HG02840 (cell line): ENCODE measurements at regions not wholly inside any gene's neighbourhood (a gene's known extent, or its start where the extent isn't known, plus 50 kb on each side); places are given as distances from the start of the nearest gene placed in this dataset.
"Not testable (repeated sequence)": the region's sequence is repeated elsewhere in the genome, so short reads cannot be mapped to it uniquely, and the experiment has no call there.

Experiments used
- ATAC-seq: cut with Tn5 transposase; IDR thresholded peaks from one replicate; pipeline ENCODE4 v1.9.1; 2021; ENCODE audit warnings: mild to moderate bottlenecking, moderate library complexity, moderate number of reproducible peaks; ENCODE audit not compliant: unreplicated experiment, low FRiP score

DNA sequence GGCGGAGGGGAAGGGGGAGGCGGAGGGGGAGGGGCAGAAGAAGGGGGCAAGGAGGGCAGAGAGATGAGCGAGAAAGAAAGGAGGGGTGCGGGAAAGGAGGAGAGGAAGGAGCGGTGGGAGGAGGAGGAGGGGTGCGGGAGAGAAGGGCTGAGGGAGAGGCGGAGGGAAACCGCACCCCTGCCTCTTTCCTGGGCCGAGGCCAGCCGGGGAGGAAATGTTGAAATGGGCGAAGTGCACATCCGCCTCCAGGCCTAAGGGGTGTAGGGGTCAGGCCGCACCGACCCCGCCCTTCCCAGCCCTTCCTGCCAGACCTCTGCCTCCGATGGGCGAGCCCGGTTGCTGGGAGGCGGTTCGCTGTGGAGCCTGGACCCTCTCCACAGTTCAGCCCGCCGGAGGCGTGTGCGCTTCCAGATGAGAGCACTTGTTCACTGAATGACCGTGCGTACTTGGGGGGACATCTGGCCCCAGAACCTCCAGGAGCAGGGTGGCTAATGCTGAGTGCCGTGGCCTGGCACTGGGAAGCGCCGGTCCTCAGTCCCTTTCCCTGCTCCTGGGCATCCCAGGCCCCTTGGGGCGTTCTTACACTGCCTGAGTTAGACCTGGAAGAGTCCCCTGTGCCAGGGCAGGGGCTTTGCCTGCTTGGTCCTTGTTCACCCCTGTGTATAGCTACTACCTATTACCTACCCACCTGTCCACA is 110.3 kb upstream of the KLF13 start:
- ATAC-seq: peak; percentile 34

DNA sequence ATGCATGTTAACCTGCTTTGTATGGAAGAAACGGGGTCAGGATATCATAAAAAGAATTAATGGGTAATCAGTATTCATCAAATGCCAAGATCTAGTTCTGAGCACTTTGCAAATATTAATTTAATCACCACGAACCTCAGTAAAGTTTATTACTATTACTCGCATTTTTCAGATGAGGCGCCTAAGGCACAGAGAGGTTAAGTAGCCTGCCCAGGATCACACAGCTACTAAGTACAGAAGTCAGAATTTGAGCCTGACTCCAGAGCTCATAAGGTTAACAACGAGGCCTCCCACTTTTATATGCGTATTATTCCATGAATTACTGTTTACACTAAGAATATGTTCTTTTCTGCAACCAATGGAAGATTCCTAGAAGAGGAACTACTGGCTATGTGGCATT is 109.6 kb upstream of the KLF13 start:
- no peak for ATAC-seq

GRCh38 chr15:31217566-31218270 is 108.9 kb upstream of the KLF13 start:
- no peak for ATAC-seq

DNA sequence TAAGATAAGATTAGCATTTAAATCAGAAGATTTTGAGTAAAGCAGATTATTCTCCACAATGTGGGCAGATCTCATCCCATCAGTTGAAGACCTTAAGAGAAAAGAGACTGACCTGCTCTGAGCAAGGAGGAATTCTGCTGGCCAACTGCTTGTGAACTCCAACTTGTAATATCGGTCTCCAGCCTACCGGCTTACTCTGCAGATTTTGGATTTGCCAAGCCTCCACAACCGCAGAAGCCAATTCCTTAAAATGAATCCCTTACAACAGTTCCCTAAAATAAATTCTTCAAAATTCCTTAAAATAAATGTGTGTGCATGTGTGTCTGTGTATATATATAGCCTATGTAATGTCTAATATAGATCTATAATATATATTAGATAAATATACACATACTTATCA is 107.4 kb upstream of the KLF13 start:
- no peak for ATAC-seq

- ATAC-seq: no peak
Measured at GRCh38 chr15:31221936-31222515, 104.6 kb upstream of the KLF13 start.

DNA sequence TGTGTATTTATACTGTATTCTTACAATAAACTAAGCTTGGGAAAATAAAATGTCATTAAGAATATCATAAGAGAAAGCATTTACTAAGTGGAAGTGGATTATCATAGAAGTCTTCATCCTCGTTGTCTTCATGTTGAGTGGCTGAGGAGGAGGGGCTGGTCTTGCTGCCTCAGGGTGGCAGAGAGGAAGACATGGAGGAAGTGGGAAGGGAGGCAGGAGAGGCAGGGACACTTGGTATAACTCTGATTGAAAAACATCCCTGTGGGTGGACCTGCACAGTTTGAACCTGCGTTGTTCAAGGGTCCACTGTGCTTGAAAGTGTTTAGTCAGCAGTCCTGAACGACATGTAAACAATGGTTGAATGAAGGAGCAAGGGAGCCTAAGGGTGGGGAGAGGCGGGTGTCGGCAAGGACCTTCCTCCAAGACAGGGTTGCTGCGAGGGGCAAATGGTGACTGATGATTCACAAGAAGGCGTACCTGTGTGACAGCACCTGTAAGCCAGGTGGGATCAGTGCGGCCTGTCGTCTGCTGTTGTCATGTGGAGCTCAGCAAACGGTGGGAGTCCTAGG is 103.8 kb upstream of the KLF13 start:
- no peak for ATAC-seq

DNA sequence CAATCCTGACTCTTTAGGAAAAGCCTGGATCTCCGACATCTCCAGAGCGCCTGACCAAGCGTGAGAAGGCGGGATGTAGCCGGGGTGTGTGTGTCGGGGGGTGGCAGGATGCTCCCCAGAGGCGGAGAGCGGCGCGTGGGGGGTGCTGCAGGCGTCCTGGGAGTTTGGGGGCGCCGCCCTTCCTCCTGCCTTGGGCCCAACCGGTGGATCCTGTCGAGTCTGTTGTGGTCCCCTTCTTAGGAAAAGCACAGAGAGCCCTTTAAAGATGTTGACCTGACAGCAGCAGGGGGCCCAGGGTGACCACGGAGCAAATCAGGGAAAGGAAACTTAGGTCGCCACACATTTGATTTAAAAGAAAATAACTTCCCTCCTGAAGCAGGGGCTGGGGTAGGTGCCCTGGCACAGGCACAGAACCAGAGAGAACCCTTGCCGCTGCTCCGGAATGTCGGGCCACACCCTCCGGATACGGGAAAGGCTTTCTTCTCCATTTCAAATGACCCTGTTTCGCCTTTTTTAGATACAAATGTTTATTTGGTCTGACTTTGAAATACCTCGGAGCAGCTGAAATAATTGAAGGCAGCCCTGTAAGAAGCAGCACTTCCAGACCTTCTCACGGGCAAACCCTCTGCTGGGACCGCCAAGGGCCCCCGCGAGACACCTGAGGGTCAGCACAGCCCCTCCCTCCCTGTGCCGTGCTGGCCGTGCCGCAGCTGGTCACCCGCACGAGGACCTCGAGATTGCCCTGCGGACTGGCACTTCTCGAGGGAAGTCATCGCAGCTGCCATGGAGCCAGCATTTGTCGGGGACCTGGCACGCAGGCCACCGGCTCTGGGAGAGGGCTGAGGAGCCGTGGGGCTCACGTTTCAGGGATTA is 102.9 kb upstream of the KLF13 start:
- no peak for ATAC-seq

GRCh38 chr15:31224661-31225060 is 102.0 kb upstream of the KLF13 start:
- not testable (repeated sequence) for ATAC-seq

DNA sequence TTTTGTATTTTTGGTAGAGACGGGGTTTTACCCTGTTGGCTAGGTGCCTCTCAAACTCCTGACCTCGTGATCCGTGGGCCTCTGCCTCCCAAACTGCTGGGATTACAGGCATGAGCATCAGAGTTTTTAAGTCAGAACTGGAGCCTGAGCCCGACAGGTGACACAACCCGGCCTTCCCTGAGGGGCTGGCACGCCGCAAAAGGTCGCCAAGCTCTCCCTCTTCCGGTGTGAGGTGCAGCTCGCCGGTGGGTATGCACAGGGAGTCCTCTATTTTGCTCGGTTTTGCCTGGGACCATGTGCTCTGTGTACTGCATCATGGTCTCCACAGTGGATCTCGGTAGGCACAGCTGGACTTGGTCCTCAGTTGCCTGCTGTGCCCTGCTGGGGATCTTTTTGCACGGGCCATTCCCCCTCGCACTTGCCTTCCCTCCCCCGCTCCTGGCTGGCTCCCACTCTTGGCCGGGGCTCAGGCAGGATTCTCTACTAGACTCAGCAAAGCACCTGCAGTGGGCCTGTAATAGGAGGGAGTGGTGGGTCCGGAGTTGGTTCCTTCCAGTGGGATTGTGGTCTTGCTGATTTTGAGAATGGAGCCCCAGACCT is 101.2 kb upstream of the KLF13 start:
- ATAC-seq: no peak

DNA sequence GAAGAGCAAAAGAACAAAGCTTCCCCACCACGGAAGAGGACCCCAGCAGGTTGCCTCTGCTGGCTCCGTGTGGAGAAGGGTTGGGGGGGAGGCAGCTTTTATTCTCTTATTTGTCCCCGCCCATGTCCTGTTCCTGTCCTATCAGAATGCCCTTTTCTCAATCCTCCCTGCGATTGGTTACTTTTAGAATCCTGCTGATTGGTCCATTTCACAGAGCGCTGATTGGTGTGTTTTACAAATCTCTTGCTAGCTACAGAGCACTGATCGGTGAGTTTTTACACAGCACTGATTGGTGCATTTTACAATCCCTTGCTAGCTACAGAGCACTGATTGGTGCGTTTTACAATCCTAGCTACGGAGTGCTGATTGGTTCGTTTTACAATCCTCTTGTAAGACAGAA is 100.6 kb upstream of the KLF13 start:
- no peak for ATAC-seq

DNA sequence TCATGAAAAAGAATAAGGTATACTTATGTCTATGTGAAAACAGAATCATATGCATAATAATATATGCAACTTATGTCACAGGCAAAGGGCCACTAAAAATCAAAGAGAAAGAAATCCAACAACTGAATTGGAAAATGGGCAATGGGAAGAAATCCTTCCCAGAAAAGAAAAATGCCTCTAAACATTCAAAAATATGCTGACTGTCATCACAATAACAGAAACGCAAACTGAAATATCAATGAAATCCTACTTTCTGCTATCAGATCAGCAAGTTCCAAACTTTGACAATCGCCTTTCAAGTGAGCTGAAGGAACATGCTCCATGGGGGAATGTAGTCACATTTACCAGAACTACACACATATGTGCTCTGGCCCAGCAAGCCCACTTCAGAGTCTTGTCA is 99.4 kb upstream of the KLF13 start:
- no peak for ATAC-seq

GRCh38 chr15:31228011-31228484 is 98.6 kb upstream of the KLF13 start:
- no peak for ATAC-seq

DNA sequence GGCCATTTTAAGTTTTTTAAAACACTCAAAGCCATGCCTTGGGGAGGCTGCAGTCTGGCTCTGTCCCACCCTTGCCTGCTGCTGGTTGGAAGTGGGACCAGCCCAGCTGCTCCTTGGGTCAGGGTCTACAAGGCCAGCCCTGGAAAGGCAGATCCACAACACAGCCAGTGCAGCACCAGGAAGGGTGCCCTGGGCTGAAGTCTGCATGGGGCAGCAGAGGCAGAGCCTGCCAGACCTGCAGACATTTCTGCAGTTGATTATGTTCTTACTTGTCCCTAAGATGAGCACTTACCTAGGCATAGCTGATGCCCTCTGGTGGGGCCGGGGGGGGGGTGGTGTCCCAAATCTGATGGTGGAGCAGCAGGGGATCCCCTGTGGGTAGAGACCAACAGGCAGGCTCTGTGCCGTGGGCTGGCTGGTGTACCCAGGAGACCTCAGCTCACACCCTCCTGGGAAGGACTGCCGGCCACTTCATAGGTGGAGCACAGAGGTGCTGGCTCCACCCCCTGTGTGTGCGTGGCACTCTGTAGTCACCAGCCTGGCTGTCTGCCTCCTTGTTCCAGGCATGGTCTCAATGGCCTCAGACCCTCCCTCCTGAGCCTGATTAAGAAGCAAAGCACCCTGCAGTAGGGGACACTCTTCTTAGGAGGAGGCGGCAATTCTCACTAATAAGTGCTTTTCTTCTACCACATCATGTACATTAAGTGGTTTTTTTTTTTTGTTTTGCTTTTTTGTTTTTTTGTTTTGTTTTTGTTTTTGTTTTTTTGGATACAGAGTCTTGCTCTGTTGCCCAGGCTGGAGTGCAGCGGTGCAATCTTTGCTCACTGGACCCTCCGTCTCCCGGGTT is 97.4 kb upstream of the KLF13 start:
- no peak for ATAC-seq

DNA sequence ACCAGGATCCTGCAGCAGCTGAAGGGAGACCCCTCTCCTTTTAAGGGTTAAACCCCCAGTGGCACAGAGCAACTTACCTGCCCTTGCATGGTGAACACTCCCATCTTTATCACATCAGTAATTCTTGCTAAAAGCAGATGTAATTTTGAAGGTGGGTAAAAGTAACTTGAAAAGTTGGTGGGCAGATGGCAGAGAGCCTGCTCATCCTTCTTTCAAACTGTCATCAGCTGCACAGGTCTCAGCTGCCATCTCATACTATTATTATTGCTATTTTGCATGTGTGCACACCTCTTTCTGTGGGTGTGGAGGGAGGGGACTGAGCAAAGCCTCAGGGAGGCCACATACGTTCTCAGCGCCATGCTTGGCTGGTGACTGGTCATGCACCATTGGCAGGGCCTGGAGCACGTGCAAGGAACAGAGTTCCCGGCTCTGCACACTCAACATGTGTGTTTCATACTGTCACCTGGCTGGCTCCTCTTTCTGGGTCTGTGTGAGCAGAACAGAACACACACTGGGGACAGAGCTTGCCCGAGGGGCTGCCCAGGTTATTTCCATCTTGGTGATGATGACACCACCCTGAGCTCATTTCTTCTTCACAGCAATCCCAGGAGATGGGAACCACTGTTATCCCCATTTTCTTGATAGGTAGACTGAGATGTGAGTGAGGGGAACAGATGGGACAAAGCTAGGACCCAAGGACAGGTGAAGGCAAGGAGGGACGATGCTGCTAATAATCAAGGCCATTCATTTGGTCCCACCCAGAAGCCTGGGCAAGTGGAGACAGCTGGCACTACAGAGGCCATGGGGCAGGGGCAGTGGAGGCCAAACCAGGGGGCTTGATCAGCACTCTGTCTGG is 95.8 kb upstream of the KLF13 start:
- peak; percentile 85 for ATAC-seq

GRCh38 chr15:31234815-31235214 is 91.8 kb upstream of the KLF13 start:
- ATAC-seq: no peak

GRCh38 chr15:31235311-31236183 is 91.1 kb upstream of the KLF13 start:
- no peak for ATAC-seq
